HG02588 (cell line): ENCODE measurements at regions not wholly inside any gene's neighbourhood (a gene's known extent, or its start where the extent isn't known, plus 50 kb on each side); places are given as distances from the start of the nearest gene placed in this dataset.

Experiments
- ATAC-seq: cut with Tn5 transposase; IDR thresholded peaks from one replicate; pipeline ENCODE4 v1.9.1; 2021; ENCODE audit warnings: mild to moderate bottlenecking, moderate library complexity; ENCODE audit not compliant: unreplicated experiment

- no peak for ATAC-seq
Measured at GRCh38 chr10:125222515-125223308, 62.3 kb upstream of the CTBP2 start.

GRCh38 chr10:125221716-125222115 is 61.4 kb upstream of the CTBP2 start:
- no peak for ATAC-seq

DNA sequence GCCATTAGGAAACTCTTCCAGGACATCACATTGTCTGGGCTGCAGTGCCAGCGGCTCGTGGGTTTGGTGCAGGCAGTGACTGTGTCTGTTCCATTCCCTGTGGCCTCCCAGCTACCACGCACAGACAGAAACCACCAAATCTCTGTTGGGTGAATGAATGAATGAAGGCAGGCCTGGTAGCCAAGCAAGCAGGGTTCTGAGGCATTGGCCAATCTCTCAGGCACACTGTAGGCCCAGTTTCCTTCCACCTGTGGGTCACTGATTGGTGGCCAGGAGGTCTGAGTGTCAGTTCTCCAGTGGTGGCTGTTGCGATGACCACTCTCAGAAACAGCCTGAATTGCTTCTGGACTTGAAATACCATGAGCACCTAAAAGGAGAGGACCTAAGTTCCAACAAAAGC is 59.4 kb upstream of the CTBP2 start:
- no peak for ATAC-seq

DNA sequence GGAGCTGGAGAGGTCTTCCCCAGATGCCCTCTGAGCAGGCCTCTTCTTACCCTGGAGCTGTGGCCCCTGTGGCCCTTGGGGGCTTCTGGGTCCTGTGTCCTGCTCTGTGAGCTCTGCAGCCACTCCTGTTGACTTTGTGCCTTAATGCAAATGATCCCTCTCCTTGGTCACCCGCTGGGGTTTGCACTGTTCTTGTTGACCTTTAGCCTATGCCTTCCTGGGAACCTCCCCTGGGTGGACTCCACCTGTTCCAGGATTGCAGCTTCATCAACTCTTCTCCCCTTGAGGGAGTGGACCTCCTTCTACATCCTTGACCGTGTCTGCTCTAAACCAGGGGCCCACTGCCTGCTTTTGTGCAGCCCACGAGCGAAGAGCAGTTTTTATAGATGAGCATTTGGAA is 58.6 kb upstream of the CTBP2 start:
- ATAC-seq = no peak

GRCh38 chr10:125217990-125218675 is 57.8 kb upstream of the CTBP2 start:
- no peak for ATAC-seq

GRCh38 chr10:125216861-125217260 is 56.5 kb upstream of the CTBP2 start:
- ATAC-seq = no peak

GRCh38 chr10:125216309-125216708 is 55.9 kb upstream of the CTBP2 start:
- no peak for ATAC-seq

DNA sequence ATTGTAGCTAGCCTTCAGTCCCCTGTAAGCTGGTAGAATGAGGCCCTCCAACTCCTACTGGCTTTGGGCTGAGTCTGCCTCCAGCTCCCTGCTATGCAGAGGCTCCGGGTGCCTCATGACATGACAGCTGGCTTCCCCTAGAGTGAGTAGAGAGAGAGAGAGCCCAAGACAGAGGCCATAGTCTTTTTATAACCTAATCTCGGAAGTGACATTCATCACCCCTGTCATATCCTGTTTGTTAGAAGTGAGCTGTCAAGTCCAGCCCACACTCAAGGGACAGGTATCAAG is 53.9 kb upstream of the CTBP2 start:
- no peak for ATAC-seq

DNA sequence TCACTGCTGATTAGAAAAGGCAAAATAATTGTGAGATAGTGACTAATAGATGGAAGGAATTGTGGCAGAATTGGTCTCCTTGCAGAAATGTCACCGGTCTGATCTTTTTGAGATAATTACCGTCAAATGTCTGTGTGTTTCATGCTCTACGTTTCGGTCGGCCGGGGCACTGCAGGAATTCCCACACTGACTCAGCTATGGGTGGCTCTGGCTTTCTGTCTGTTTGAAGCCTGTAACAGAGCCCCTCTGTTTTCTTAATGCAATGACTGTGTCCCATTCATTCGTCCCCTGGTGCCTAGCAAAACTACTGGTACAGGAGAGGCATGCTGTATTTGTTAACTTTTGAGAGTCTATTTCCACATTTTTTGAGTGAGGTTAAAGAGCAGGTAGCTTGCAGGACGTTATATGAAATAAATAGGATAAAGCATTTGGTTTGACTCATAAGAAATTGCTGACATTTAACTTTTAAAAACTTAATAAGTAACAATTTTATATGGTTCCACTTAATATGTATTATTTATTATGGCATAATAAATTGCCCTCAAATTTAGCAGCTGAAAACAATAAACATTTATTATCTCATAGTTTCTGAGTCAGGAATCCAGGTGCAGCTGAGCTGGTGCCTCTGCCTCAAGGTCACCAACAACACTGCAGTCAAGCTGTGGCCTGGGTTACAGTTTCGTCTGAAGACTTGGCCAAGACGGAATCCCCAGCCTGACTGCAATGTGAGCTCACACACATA is 53.3 kb upstream of the CTBP2 start:
- no peak for ATAC-seq

DNA sequence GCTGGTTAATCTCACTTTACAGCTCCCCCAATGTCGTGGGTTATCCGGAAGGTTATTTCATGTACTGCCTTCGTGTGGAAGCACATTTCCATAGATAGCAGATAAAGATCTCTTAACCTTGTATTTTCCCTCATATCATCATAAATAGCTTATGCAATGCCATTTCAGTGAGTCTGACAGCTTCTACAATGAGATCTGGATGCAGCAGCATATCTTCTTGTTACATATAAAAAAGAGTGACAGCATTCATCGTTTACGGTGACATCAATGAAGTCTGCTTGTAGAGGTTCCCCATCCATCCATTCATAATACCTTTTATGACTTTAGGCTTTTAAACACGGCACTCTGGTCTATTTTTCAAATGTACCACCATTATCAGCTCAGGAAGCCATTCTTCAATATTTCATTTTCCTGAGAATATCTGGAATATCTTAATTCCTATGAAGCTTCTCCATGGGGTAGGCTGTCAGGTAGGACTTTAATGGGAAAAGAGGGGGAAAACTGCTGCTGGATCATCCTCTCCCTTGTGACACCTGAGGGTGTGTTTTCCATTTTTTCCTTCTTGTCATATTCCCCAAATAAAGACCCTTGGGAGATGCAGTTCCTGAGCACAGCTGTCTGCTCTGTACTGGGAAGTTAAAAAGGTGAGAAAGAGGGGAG is 51.9 kb upstream of the CTBP2 start:
- no peak for ATAC-seq
